HG03378 (cell line): ENCODE measurements at regions not wholly inside any gene's neighbourhood (a gene's known extent, or its start where the extent isn't known, plus 50 kb on each side); places are given as distances from the start of the nearest gene placed in this dataset.

ENCODE experiments used
- ATAC-seq: cut with Tn5 transposase; IDR thresholded peaks from one replicate; pipeline ENCODE4 v1.9.1; 2021; ENCODE audit warnings: mild to moderate bottlenecking, moderate library complexity; ENCODE audit not compliant: unreplicated experiment

GRCh38 chr2:120807751-120808150 is 72.1 kb downstream of the GLI2 start:
- no peak for ATAC-seq

DNA sequence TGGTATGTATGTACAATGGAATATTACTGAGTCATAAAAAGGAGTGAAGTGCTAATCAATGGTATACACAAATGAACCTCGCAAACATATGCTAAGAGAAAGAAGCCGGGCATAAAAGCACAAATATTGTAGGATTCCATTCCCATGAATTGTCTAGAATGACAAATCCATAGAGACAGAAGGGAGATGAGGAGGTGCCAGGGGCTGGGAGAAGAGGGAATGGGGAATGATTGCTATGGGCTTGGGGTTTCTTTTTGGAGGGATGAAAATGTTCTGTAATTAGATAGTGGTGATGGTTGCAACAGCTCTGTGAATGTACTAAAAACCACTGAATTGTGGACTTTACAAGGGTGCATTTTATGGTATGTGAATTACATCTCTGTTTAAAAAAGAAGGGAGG is 73.5 kb downstream of the GLI2 start:
- no peak for ATAC-seq

- ATAC-seq = no peak
Observed at GRCh38 chr2:120809609-120810440, 74.2 kb downstream of the GLI2 start.

DNA sequence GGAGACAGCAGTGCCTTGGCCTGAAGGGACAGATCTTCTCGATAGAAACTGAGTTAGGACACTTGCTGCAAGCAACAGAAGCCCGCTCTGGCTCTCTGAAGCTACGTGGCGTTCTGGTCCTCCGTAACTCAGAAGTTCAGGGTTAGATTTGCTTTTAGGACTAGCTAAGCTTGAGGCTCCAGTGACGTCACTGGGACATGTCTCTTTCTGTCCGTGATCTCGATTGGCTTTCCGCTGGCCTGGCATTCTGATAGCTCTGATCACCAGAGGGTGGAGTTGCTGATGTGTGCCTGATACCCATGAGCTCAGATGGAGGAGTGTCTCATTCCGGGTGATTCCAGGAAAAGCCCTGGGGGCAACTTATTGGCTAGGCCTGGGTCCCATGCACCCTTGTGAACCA is 75.0 kb downstream of the GLI2 start:
- ATAC-seq = no peak

- ATAC-seq = no peak
Observed at GRCh38 chr2:120812866-120813265, 77.2 kb downstream of the GLI2 start.

DNA sequence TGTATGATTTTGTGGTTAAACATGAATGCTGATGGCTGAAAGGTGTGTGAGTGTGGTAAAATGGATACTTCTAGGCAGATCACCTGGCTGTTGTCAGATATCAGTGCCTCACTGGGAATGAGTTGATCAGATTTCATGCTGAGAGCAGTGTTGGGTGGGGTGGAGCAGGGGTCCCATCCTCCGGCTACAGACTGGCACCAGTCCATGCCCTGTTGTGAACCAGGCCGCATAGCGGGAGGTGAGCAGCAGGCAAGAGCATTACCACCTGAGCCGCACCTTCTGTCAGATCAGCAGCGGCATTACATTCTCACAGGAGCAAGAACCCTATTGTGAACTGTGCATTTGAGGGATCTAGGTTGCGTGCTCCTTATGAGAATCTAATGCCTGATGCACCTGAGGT is 78.7 kb downstream of the GLI2 start:
- no peak for ATAC-seq

DNA sequence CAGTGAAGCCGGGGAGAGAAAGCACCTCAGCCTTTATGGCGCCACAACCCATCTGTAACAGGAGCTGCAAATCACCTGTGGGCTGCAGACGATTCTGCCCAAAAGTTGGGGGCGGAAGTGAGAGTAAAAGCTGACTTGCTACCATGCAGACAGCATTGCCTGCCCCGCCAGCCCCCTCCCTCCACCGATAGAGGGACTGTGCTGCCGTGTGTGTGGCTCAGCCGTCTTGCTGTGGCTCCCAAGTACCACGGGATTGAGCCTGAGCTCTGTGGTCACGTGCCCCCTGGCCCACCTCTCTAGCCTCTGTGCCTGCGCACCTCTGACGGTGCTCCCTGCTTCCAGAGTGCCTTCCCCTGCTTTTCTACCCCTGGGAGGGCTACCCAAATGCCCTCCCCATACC is 79.6 kb downstream of the GLI2 start:
- no peak for ATAC-seq

GRCh38 chr2:120817136-120817955 is 81.7 kb downstream of the GLI2 start:
- ATAC-seq = no peak

GRCh38 chr2:120817956-120818325 is 82.3 kb downstream of the GLI2 start:
- no peak for ATAC-seq

GRCh38 chr2:120818441-120818920 is 82.8 kb downstream of the GLI2 start:
- ATAC-seq = no peak

DNA sequence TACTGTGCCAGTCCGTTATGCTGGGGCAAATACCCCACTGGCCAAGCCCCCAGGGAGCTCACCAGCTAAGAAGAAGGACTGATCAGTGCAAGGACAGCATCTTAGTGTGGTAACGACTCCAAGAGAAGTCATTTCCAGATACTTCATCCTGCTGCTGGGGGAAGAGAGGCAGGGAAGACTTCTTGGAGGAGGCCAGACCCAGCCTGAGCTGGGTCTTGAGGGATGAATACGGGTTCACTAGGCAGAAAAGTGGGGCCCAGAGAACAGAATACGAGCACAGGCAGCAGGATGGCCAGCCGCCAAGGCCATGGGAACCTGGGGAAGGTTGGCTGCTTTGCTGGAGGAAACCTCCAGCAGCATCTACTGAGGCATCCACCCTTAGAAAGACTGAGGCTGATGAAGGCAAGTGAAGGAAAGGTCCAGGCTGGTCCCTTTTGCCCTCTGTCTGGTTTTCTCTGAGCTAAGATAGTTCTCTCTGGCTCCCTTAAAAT is 84.1 kb downstream of the GLI2 start:
- no peak for ATAC-seq

DNA sequence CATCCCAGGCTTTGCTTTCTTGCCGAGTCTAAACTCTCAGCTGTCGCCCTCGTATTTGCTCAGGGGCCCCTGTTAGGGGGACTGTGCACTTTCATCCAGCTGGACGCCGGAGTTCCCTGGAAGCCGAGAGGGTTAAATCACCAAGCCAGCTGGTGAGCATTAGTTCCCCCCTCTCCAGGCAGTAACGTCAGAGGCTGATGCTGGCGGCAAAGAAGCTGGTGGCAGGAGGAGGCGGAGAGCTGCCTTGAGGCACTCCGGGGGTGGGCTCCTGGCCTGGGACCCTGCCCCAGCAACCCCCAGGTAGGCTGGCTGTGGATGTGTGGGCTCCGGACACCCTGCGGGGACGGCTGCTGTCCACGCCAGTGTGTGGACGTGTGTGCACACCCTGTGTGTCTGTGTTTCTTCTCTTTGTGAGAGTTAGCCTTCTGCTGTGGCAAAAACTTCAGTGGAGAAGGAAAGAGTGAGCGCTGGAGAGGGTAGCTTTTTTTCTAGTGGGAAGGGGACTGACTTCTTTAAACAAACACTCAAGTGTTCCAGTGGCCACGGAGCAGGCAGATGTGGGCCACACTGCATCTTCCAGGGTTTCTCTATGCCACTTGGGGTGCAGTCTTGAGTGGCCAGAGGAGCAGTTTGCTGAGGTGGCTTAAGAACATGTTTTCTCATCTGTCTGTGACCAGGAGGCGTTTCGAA is 84.7 kb downstream of the GLI2 start:
- no peak for ATAC-seq

DNA sequence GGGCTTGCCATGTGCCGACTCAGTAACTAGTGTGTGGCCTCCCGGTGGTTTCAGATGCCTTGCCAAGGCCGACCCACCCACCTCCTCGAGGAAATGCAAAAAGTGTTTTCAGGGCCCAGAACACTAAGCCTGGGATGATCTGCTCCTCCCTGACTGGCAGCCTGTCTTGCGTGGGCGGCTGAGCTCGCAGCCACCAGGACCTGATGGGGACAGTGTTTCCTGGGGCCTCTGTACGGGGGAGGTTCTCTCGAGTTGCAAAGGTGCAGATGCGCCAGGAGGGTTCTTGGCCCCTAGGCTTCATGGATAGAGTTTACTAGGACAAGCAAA is 85.2 kb downstream of the GLI2 start:
- ATAC-seq = no peak

- ATAC-seq = no peak
Observed at GRCh38 chr2:120821446-120822160, 85.9 kb downstream of the GLI2 start.

GRCh38 chr2:120822933-120823332 is 87.3 kb downstream of the GLI2 start:
- no peak for ATAC-seq

- ATAC-seq = no peak
Observed at GRCh38 chr2:120823551-120823950, 87.9 kb downstream of the GLI2 start.

DNA sequence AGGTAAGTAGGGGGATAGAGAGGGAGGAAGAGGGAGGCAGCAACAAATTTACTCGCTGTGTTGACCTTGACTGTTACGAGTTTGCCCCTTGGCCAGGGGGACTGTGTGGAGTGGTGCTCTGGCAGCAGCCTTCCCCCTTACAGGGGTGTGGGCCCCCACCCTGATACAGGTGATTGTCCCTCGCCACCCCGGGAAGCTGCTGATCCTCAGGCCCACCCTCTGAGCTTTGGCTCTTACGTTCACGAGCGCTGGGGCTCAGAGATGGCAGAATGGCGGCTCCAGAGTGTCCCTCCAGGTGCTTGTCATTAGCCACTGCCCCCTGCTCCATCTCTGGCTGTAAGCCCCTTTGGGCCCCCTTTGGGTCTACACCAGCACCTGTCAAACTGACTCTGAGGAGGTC is 88.6 kb downstream of the GLI2 start:
- ATAC-seq = no peak

- no peak for ATAC-seq
Observed at GRCh38 chr2:120825370-120826259, 89.9 kb downstream of the GLI2 start.

DNA sequence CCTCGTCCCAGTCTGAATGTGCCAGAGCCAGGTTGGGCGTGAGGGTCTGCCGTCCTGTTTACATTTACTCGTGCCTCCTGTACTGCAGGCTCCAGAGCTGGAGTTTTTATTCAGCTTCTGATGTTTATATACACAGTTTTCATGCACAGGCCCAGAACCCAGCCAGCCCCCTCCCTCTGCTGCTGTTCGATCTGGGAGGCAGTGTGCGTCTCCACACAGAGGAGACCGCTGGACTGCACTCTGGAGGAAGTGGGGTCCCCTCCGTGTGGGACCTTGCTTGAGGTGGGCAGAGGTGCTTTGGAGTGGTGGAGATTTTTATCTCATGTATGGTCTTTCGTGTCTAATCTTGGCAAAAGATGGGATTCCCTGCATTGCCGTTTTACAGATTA is 90.6 kb downstream of the GLI2 start:
- ATAC-seq = no peak
